A549 (cell line): ENCODE measurements at regions not wholly inside any gene's neighbourhood (a gene's known extent, or its start where the extent isn't known, plus 50 kb on each side); places are given as distances from the start of the nearest gene placed in this dataset.

ENCODE experiments used
- ATAC-seq, 2 experiments: fragments of 200-7000 bp in 1 of 2; fragments of >200 bp in 1 of 2; cut with Nextera tagmentation in 1 of 2; cut with Tn5 transposase in 1 of 2; 3 replicates each; pipeline versions ENCODE4 v1.8.0 to v1.9.1; 2018 to 2020; ENCODE audit warnings: mild to moderate bottlenecking in 1 of 2, moderate library complexity in 1 of 2
- CTCF ChIA-PET: fragments of 300-600 bp; sonication (Branson Sonifier 250); formaldehyde crosslinking; extraction: SDS; loops from one replicate; lab custom pipeline; 2021; ENCODE audit warnings: antibody characterized with exemption, inconsistent platforms; lab: Yijun Ruan, JAX
- POLR2A ChIA-PET: fragments of 350-600 bp; formaldehyde crosslinking; extraction: SDS; loops from one replicate; lab custom pipeline; 2021; ENCODE audit warnings: antibody characterized with exemption, inconsistent platforms; lab: Yijun Ruan, JAX
- DNase-seq, 2 experiments: peaks; one replicate each; pipeline versions ENCODE4 v3.0.0 to v3.0.0-alpha.2; 2011 to 2016; ENCODE audit warnings: low read depth in 1 of 2, low spot score in 1 of 2
- FAIRE-seq: peaks from 2 replicates; lab custom pipeline; 2011; peaks lifted over from hg19 to GRCh38; lab: Jason Lieb, UNC
- H3K27ac ChIP-seq, 2 experiments: fragments of >200 bp; sonication (Bioruptor Twin); formaldehyde crosslinking; 3 replicates each; pipeline ENCODE4 v1.5.1; 2016 to 2017
- H3K4me1 ChIP-seq: fragments of >200 bp; sonication (Bioruptor Twin); formaldehyde crosslinking; 3 replicates; pipeline ENCODE4 v1.6.1; 2016
- H3K4me2 ChIP-seq: fragments of >200 bp; sonication (Bioruptor Twin); formaldehyde crosslinking; 3 replicates; pipeline ENCODE4 v1.6.1; 2016
- H3K4me3 ChIP-seq: fragments of >200 bp; sonication (Bioruptor Twin); formaldehyde crosslinking; 3 replicates; pipeline ENCODE4 v1.5.1; 2016
- H3K9me3 ChIP-seq: fragments of >200 bp; sonication (Bioruptor Twin); formaldehyde crosslinking; 3 replicates; pipeline ENCODE4 v1.6.1; 2016
- ATOH8 ChIP-seq: fragments of 250-450 bp; sonication (Bioruptor Pico); IDR thresholded peaks from 2 replicates; pipeline ENCODE4 v1.5.0; 2020; ENCODE audit warnings: low read depth, mild to moderate bottlenecking, moderate library complexity
- CBX2 ChIP-seq: fragments of 200-600 bp; sonication (generic); IDR thresholded peaks from 2 replicates; pipeline ENCODE4 v1.6.1; 2016; ENCODE audit warnings: low read depth, mild to moderate bottlenecking, borderline replicate concordance
- E2F6 ChIP-seq: IDR thresholded peaks from 2 replicates; pipeline ENCODE4 v1.6.1; 2012; ENCODE audit warnings: low read depth, borderline replicate concordance
- EHF ChIP-seq: fragments of 250-450 bp; sonication (Bioruptor Pico); IDR thresholded peaks from 2 replicates; pipeline ENCODE4 v1.5.0; 2020; ENCODE audit warnings: mild to moderate bottlenecking
- ESRRA ChIP-seq: fragments of 150-350 bp; IDR thresholded peaks from 2 replicates; pipeline ENCODE4 v1.6.1; 2014; ENCODE audit warnings: mild to moderate bottlenecking, low read length, borderline replicate concordance
- FOSL2 ChIP-seq, 2 experiments: fragments of 450-650 bp in 1 of 2; fragments of >200 bp in 1 of 2; sonication (Bioruptor Twin) in 1 of 2; formaldehyde crosslinking; IDR thresholded peaks; 2 replicates each; pipeline versions ENCODE4 v1.5.0 to v1.6.1; 2016 to 2020; ENCODE audit warnings: mild to moderate bottlenecking in 1 of 2, moderate library complexity in 1 of 2
- HDAC2 ChIP-seq: fragments of 200-600 bp; sonication (generic); IDR thresholded peaks from 2 replicates; pipeline ENCODE4 v1.6.1; 2016
- HES2 ChIP-seq: fragments of >200 bp; sonication (Bioruptor Twin); formaldehyde crosslinking; IDR thresholded peaks from 2 replicates; pipeline ENCODE4 v1.6.1; 2016
- HOXB5 ChIP-seq: fragments of 250-450 bp; sonication (Bioruptor Pico); IDR thresholded peaks from 2 replicates; pipeline ENCODE4 v1.5.0; 2020; ENCODE audit warnings: mild to moderate bottlenecking, moderate library complexity
- MAFK ChIP-seq: fragments of 450-650 bp; IDR thresholded peaks from 2 replicates; pipeline ENCODE4 v1.6.1; 2014; ENCODE audit not compliant: partially characterized antibody
- MAX ChIP-seq: IDR thresholded peaks from 2 replicates; pipeline ENCODE4 v1.6.1; 2012
- MAZ ChIP-seq: fragments of 150-350 bp; IDR thresholded peaks from 2 replicates; pipeline ENCODE4 v1.6.1; 2014; ENCODE audit warnings: antibody characterized with exemption, low read depth, low read length, borderline replicate concordance
- POLR2A ChIP-seq: IDR thresholded peaks from 2 replicates; pipeline ENCODE4 v1.6.1; 2012; ENCODE audit warnings: mild to moderate bottlenecking, low read length
- RARB ChIP-seq: fragments of 250-450 bp; sonication (Bioruptor Pico); IDR thresholded peaks from 2 replicates; pipeline ENCODE4 v1.8.0; 2021; ENCODE audit warnings: mild to moderate bottlenecking, moderate library complexity
- RCOR1 ChIP-seq: fragments of 150-350 bp; IDR thresholded peaks from 2 replicates; pipeline ENCODE4 v1.6.1; 2014; ENCODE audit warnings: antibody characterized with exemption, low read length, low read depth
- RFX5 ChIP-seq: fragments of 450-650 bp; IDR thresholded peaks from 2 replicates; pipeline ENCODE4 v1.7.1; 2014; ENCODE audit warnings: antibody characterized with exemption, mild to moderate bottlenecking, moderate library complexity
- RNF2 ChIP-seq: fragments of 200-600 bp; sonication (generic); IDR thresholded peaks from 2 replicates; pipeline ENCODE4 v1.6.1; 2016; ENCODE audit warnings: low read depth, mild to moderate bottlenecking, antibody characterized with exemption, moderate library complexity, borderline replicate concordance
- SMC3 ChIP-seq: fragments of >200 bp; sonication (Bioruptor Twin); formaldehyde crosslinking; IDR thresholded peaks from 3 replicates; pipeline ENCODE4 v1.6.1; 2018; ENCODE audit warnings: inconsistent platforms
- TFCP2L1 ChIP-seq: fragments of 250-450 bp; sonication (Bioruptor Pico); IDR thresholded peaks from 2 replicates; pipeline ENCODE4 v1.5.0; 2021; ENCODE audit warnings: mild to moderate bottlenecking
- USF2 ChIP-seq: fragments of 450-650 bp; IDR thresholded peaks from 2 replicates; pipeline ENCODE4 v1.6.1; 2014; ENCODE audit warnings: antibody characterized with exemption
- ZC3H11A ChIP-seq: fragments of 450-650 bp; IDR thresholded peaks from 2 replicates; pipeline ENCODE4 v1.6.1; 2014; ENCODE audit warnings: antibody characterized with exemption, mild to moderate bottlenecking
- WGBS: methylation state at CpG from one replicate; pipeline ENCODE4 v1.1.6; 2017; ENCODE audit errors: missing lambda C conversion rate; 5-methylcytosine and 5-hydroxymethylcytosine counted together

GRCh38 chr11:15841931-15842740 lies 514.2 kb downstream of the SOX6 start:
- Histone ChIP-seq H3K4me2 (no peak overlapping the region), H3K27ac (no peak overlapping the region), H3K4me1 (no peaks in the 10 kb centered on the region), H3K4me3 (no peak overlapping the region), H3K9me3 (no peaks in the 10 kb centered on the region)
- ChIA-PET POLR2A (no interaction called here), CTCF (interaction anchor here (1.3 to 1.4 kb wide), 2 partner anchors 23 to 772 kb away, joined by 3 read pairs; no protein-coding TSS in a partner anchor)
- WGBS = 61% methylated on average over 6 of the region's 6 CpGs
- DNase-seq = no peak
- no peak for ATAC-seq
- TF ChIP-seq ESRRA (no peak), HOXB5 (CRISPR knock-in tag) (no peak), EHF (CRISPR knock-in tag) (no peak)
- FAIRE-seq = no peak

GRCh38 chr11:15843309-15843872 lies 513.0 kb downstream of the SOX6 start:
- ChIA-PET CTCF (interaction anchor here (1.0 to 1.4 kb wide), 2 partner anchors 24 to 770 kb away, joined by 3 read pairs; no protein-coding TSS in a partner anchor), POLR2A (no interaction called here)
- Histone ChIP-seq H3K4me1 (no peaks in the 10 kb centered on the region), H3K27ac (no peak overlapping the region), H3K4me3 (no peak overlapping the region), H3K9me3 (no peaks in the 10 kb centered on the region), H3K4me2 (no peak overlapping the region)
- ATAC-seq (no peak), FAIRE-seq (no peak), DNase-seq (no peak)
- WGBS = 52% methylated on average over 9 of the region's 10 CpGs
- TF ChIP-seq SMC3 = no peak
- TF ChIP-seq RNF2 = no peak
- TF ChIP-seq RFX5 = no peak
- TF ChIP-seq HDAC2 = no peak
- no peak for TF ChIP-seq CBX2
- TF ChIP-seq RARB (CRISPR knock-in tag) = no peak
- no peak for TF ChIP-seq ATOH8 (CRISPR knock-in tag)
- TF ChIP-seq FOSL2 (IDR thresholded peaks at IDR 0.05) = no peak
- no peak for TF ChIP-seq FOSL2 (CRISPR knock-in tag; IDR thresholded peaks at IDR 0.05)
- no peak for TF ChIP-seq MAZ
- no peak for TF ChIP-seq ZC3H11A

- ATAC-seq = no peak
- no peak for DNase-seq
- CTCF ChIA-PET = no interaction called here
- no peaks in the 10 kb centered on the region for H3K9me3 ChIP-seq
- no peak overlapping the region for H3K4me2 ChIP-seq
- POLR2A ChIA-PET = no interaction called here
- FAIRE-seq = no peak
- H3K4me1 ChIP-seq = no peaks in the 10 kb centered on the region
- H3K27ac ChIP-seq = no peak overlapping the region
- TF ChIP-seq TFCP2L1 (CRISPR knock-in tag) (no peak), MAX (no peak), MAFK (no peak), RCOR1 (no peak), USF2 (no peak), FOSL2 (IDR thresholded peaks at IDR 0.05) (no peak), FOSL2 (CRISPR knock-in tag; IDR thresholded peaks at IDR 0.05) (no peak), E2F6 (no peak), HES2 (no peak), CBX2 (no peak), POLR2A (no peak), ESRRA (no peak), EHF (CRISPR knock-in tag) (no peak)
- no peak overlapping the region for H3K4me3 ChIP-seq
Observed at GRCh38 chr11:15845261-15845660, 511.1 kb downstream of the SOX6 start.
